ENCODE measurements at regions not wholly inside any gene's neighbourhood (a gene's known extent, or its start where the extent isn't known, plus 50 kb on each side); places are given as distances from the start of the nearest gene placed in this dataset.

DNA sequence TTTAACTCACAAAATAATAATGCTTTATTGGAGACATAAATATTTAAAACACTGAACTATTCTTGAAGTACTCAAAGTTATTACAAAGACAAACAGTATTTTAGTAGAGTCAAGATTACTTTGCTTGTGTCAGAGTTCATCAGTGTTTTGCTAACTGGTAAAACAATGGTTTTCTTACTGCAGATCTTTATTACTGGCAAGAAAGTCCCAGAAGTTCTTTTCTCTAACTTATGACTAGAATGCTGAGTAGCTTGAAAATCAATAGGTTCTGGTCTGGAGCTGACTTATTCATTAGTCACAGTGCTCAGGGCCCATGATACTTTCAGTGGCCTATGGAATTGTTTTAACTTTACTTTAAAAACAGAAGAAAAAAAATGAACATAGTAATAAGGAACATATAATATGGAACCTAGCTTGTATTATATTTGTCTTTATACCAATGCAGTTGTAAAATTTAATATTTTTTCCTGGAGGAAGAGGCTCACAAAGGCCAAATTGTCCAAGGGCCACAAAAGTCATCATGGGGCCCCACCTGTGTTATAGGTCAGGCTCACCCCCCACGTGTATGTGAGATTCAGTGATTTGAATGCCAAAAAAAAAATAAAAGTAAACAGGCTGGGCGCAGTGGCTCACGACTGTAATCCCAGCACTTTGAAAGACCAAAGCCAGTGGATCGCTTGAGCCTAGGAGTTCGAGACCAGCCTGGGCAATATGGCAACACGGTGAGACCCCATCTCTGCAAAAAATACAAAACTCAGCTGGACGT lies 53.3 kb downstream of the PLEKHG1 start:
- TF ChIP-seq, protein P1, sequence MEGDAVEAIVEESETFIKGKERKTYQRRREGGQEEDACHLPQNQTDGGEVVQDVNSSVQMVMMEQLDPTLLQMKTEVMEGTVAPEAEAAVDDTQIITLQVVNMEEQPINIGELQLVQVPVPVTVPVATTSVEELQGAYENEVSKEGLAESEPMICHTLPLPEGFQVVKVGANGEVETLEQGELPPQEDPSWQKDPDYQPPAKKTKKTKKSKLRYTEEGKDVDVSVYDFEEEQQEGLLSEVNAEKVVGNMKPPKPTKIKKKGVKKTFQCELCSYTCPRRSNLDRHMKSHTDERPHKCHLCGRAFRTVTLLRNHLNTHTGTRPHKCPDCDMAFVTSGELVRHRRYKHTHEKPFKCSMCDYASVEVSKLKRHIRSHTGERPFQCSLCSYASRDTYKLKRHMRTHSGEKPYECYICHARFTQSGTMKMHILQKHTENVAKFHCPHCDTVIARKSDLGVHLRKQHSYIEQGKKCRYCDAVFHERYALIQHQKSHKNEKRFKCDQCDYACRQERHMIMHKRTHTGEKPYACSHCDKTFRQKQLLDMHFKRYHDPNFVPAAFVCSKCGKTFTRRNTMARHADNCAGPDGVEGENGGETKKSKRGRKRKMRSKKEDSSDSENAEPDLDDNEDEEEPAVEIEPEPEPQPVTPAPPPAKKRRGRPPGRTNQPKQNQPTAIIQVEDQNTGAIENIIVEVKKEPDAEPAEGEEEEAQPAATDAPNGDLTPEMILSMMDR (IDR thresholded peaks at IDR 0.05), result no peak
- TF ChIP-seq ZFX (IDR thresholded peaks at IDR 0.05; ENCODE audit: borderline replicate concordance), result no peak
